Adrenal gland (tissue), 5 donors: ENCODE measurements at regions not wholly inside any gene's neighbourhood (a gene's known extent, or its start where the extent isn't known, plus 50 kb on each side); places are given as distances from the start of the nearest gene placed in this dataset.

Experiments
- CTCF ChIP-seq, 6 experiments: fragments of 450-650 bp in 4 of 6; fragments of 200-600 bp in 2 of 6; sonication (generic) in 1 of 6; IDR thresholded peaks; 1 replicate in 5 of 6; 2 replicates in 1 of 6; pipeline versions ENCODE4 v1.5.1 to v1.8.0; 2016 to 2021; ENCODE audit warnings: antibody characterized with exemption in 6 of 6, mild to moderate bottlenecking in 2 of 6, moderate library complexity in 1 of 6
- POLR2A ChIP-seq, 2 donors: fragments of 450-650 bp; IDR thresholded peaks; one replicate each; pipeline ENCODE4 v1.6.1; 2017; ENCODE audit warnings: antibody characterized with exemption in 2 of 2, mild to moderate bottlenecking in 2 of 2, moderate library complexity in 1 of 2
- donor health status: DM: no; HTN: no; CAD: no.

GRCh38 chr12:93226361-93226760 lies 151.4 kb upstream of the NUDT4 start:
- no peak for TF ChIP-seq CTCF (IDR thresholded peaks at IDR 0.05)
- TF ChIP-seq POLR2A (IDR thresholded peaks at IDR 0.05) = no peak
